ENCODE measurements at regions not wholly inside any gene's neighbourhood (a gene's known extent, or its start where the extent isn't known, plus 50 kb on each side); places are given as distances from the start of the nearest gene placed in this dataset.

GRCh38 chr10:2871673-2872219 is 195.6 kb upstream of the PFKP start:
- no peak for TF ChIP-seq CTCF (IDR thresholded peaks at IDR 0.05)
- TF ChIP-seq POLR2A (IDR thresholded peaks at IDR 0.05) = no peak
